ENCODE measurements at regions not wholly inside any gene's neighbourhood (a gene's known extent, or its start where the extent isn't known, plus 50 kb on each side); places are given as distances from the start of the nearest gene placed in this dataset.
A peak's percentile ranks its signal among the peaks of the same experiment; 100 is the strongest.

GRCh38 chr9:25562101-25562500 is 116.1 kb downstream of the TUSC1 start:
- Histone ChIP-seq H3K36me3 (replicated peaks; ENCODE audit: low read depth, low read length) (no peaks in the 10 kb centered on the region), H3K4me2 (ENCODE audit: low read length) (no peak overlapping the region), H3K4me3 (ENCODE audit: low read length) (no peak overlapping the region), H3K27ac (ENCODE audit: low read length) (no peak overlapping the region), H3K4me1 (ENCODE audit: low read length) (peaks cover 3% of the 10 kb centered on the region; the same call in 1 of the 2 replicates), H3K27me3 (ENCODE audit: low read depth, low read length) (no peaks in the 10 kb centered on the region), H3K79me2 (ENCODE audit: low read length) (no peaks in the 10 kb centered on the region), H2AFZ (ENCODE audit: low read depth, low read length) (no peak overlapping the region), H3K9ac (ENCODE audit: low read length) (no peak overlapping the region), H4K20me1 (ENCODE audit: insufficient read depth, low read length) (no peaks in the 10 kb centered on the region), H3K9me3 (ENCODE audit: insufficient read depth, low read length) (no peaks in the 10 kb centered on the region)
- TF ChIP-seq CTCF (IDR thresholded peaks at IDR 0.05; ENCODE audit: low read depth, low read length) (no peak), EZH2phosphoT487 (IDR thresholded peaks at IDR 0.05; ENCODE audit: low read depth) (no peak)

GRCh38 chr9:25557645-25558300 is 120.5 kb downstream of the TUSC1 start:
- no peaks in the 10 kb centered on the region for H3K79me2 ChIP-seq (ENCODE audit: low read length)
- H3K9me3 ChIP-seq (ENCODE audit: insufficient read depth, low read length) = no peaks in the 10 kb centered on the region
- H3K9ac ChIP-seq (ENCODE audit: low read length) = no peak overlapping the region
- H3K4me3 ChIP-seq (ENCODE audit: low read length) = no peak overlapping the region
- H3K27me3 ChIP-seq (ENCODE audit: low read depth, low read length) = no peaks in the 10 kb centered on the region
- H3K27ac ChIP-seq (ENCODE audit: low read length) = no peak overlapping the region
- H4K20me1 ChIP-seq (ENCODE audit: insufficient read depth, low read length) = no peaks in the 10 kb centered on the region
- TF ChIP-seq EZH2phosphoT487 (IDR thresholded peaks at IDR 0.05; ENCODE audit: low read depth) = no peak
- no peak for TF ChIP-seq CTCF (IDR thresholded peaks at IDR 0.05; ENCODE audit: low read depth, low read length)
- no peak overlapping the region for H3K4me2 ChIP-seq (ENCODE audit: low read length)
- peak overlapping the region; percentile 76; the same call in 1 of the 2 replicates for H2AFZ ChIP-seq (ENCODE audit: low read depth, low read length)
- no peaks in the 10 kb centered on the region for H3K36me3 ChIP-seq (replicated peaks; ENCODE audit: low read depth, low read length)
- peaks cover 3% of the 10 kb centered on the region; the same call in 1 of the 2 replicates for H3K4me1 ChIP-seq (ENCODE audit: low read length)

- no peaks in the 10 kb centered on the region for H3K36me3 ChIP-seq (replicated peaks; ENCODE audit: low read depth, low read length)
- TF ChIP-seq EZH2phosphoT487 (IDR thresholded peaks at IDR 0.05; ENCODE audit: low read depth) (no peak), CTCF (IDR thresholded peaks at IDR 0.05; ENCODE audit: low read depth, low read length) (no peak)
These were observed 121.7 kb downstream of the TUSC1 start for GRCh38 chr9:25556540-25556939.

GRCh38 chr9:25548847-25549246 is 129.4 kb downstream of the TUSC1 start:
- H4K20me1 ChIP-seq (ENCODE audit: insufficient read depth, low read length) = no peaks in the 10 kb centered on the region
- H3K4me3 ChIP-seq (ENCODE audit: low read length) = no peak overlapping the region
- H3K4me2 ChIP-seq (ENCODE audit: low read length) = no peak overlapping the region
- no peak for TF ChIP-seq CTCF (IDR thresholded peaks at IDR 0.05; ENCODE audit: low read depth, low read length)
- no peak for TF ChIP-seq EZH2phosphoT487 (IDR thresholded peaks at IDR 0.05; ENCODE audit: low read depth)
- no peak overlapping the region for H2AFZ ChIP-seq (ENCODE audit: low read depth, low read length)
- no peaks in the 10 kb centered on the region for H3K27me3 ChIP-seq (ENCODE audit: low read depth, low read length)
- H3K4me1 ChIP-seq (ENCODE audit: low read length) = no peaks in the 10 kb centered on the region
- H3K9me3 ChIP-seq (ENCODE audit: insufficient read depth, low read length) = no peaks in the 10 kb centered on the region
- no peak overlapping the region for H3K9ac ChIP-seq (ENCODE audit: low read length)
- no peak overlapping the region for H3K27ac ChIP-seq (ENCODE audit: low read length)
- H3K79me2 ChIP-seq (ENCODE audit: low read length) = no peaks in the 10 kb centered on the region
- H3K36me3 ChIP-seq (replicated peaks; ENCODE audit: low read depth, low read length) = no peaks in the 10 kb centered on the region

More at GRCh38 chr9:25556540-25556939, 121.7 kb downstream of the TUSC1 start:
- Histone ChIP-seq H3K27ac (ENCODE audit: low read length) (no peak overlapping the region), H3K4me2 (ENCODE audit: low read length) (no peak overlapping the region), H3K4me1 (ENCODE audit: low read length) (peaks cover 3% of the 10 kb centered on the region; the same call in 1 of the 2 replicates), H2AFZ (ENCODE audit: low read depth, low read length) (no peak overlapping the region), H3K79me2 (ENCODE audit: low read length) (no peaks in the 10 kb centered on the region), H3K9me3 (ENCODE audit: insufficient read depth, low read length) (no peaks in the 10 kb centered on the region), H3K9ac (ENCODE audit: low read length) (no peak overlapping the region), H3K4me3 (ENCODE audit: low read length) (no peak overlapping the region), H4K20me1 (ENCODE audit: insufficient read depth, low read length) (no peaks in the 10 kb centered on the region), H3K27me3 (ENCODE audit: low read depth, low read length) (no peaks in the 10 kb centered on the region)

Measured in OCI-LY3 (cell line).